HG03139 (cell line): ENCODE measurements at regions not wholly inside any gene's neighbourhood (a gene's known extent, or its start where the extent isn't known, plus 50 kb on each side); places are given as distances from the start of the nearest gene placed in this dataset.
"Not testable (repeated sequence)": the region's sequence is repeated elsewhere in the genome, so short reads cannot be mapped to it uniquely, and the experiment has no call there.

Experiments used
- ATAC-seq: cut with Tn5 transposase; IDR thresholded peaks from one replicate; pipeline ENCODE4 v1.9.1; 2021; ENCODE audit not compliant: unreplicated experiment

GRCh38 chr9:6160579-6160978 lies 55.0 kb upstream of the IL33 start:
- ATAC-seq: no peak

DNA sequence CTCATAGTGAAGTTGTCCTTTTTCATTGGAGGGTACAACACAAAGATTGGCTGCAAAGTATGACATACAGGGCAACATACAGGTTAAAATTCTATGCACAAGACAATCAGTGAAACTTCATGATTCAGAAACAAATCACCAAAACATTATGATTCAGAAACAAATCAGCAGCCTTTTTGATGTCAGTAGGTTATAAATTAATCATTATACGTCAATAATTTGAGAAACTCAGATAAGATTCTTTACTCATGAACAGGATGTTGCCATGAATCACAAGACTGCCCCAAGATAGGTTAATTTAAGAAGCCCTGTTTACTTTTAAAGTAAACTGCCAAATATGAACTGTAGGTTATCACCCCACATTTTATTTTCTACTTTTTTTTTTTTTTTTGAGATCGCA lies 62.2 kb upstream of the IL33 start:
- no peak for ATAC-seq

- no peak for ATAC-seq
Measured at GRCh38 chr9:6152788-6153187, 62.8 kb upstream of the IL33 start.

DNA sequence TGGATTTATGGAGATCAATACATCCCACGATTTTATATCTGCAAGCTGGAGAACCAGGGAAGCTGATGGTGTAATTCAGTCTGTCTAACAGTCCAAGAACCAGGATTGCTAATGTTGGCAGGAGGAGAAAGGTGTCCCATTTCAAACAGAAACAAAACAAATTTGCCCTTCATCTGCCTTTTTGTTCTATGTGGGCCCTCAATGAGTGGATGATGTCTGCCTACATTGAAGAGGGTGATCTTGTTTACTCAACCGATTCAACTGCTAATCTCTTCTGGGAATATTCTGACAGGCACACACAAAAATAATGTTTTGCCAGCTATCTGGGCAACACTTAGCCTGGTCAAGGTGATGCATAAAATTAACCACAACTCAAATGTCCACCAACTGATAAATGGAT lies 65.1 kb upstream of the IL33 start:
- no peak for ATAC-seq

DNA sequence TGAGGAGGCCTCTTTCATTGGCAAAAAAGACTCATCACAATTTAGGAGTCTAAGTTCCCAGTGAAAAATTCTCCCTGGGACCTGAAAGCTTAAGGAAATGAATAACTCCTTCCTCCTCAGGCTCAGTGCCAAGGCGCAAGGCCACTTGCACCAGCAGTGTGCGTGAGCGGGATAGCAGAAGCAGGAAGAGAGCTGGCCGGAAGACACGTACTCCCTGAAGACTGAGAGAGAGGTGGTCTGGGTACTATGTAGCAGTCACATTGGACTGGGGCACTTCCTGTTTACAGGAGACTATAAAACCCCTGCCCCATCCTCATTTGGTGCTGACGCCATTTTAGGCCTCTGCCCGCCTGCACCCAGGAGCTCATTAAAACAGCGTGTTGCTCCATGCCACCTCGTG lies 66.3 kb upstream of the IL33 start:
- ATAC-seq: no peak

- no peak for ATAC-seq
Measured at GRCh38 chr9:6147846-6148245, 67.8 kb upstream of the IL33 start.

DNA sequence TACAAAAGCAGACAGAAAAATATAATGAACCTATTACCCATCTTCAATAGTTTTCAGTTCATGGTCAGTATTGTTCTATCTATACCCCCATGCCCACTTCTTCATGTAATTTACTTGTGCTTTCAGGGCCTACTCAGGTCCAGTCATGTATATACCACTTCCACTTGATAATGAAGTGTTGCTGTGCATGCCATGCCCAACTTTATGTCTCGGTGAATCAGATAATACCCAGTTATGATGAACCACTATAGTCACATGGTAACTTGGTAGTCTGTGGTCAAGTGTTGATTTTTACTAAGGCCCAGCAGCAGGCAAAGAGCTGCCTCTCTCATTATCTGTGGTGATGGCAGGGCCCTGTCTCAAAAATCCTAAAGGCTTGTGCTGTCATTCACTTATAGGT lies 70.7 kb upstream of the IL33 start:
- no peak for ATAC-seq

GRCh38 chr9:6142799-6143454 lies 72.7 kb upstream of the IL33 start:
- ATAC-seq: no peak

- ATAC-seq: not testable (repeated sequence)
Measured at GRCh38 chr9:6135780-6136179, 79.8 kb upstream of the IL33 start.

DNA sequence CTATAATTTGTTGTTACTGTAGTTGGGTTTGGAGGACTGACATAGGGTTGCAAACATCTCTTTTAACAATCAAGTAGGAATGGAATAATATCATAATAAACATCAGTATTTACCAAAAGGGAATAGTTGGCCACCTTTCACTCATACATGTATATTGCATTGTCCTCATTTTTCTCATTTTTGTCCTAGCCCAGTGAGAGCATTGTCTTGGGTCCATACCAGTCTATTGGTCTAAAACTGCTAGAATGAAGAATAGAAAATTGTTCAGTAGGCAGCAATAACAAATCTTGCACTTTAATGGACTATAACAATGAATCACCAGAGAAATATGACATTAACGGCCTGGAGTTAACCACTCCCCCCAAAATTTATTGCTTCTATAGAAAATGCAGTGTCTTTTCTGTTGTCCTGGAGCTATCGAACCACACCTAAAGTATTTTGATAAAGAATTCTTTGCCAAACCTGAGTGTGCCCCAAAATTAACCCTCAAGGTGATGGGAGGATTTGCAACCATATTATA lies 80.9 kb upstream of the IL33 start:
- no peak for ATAC-seq

DNA sequence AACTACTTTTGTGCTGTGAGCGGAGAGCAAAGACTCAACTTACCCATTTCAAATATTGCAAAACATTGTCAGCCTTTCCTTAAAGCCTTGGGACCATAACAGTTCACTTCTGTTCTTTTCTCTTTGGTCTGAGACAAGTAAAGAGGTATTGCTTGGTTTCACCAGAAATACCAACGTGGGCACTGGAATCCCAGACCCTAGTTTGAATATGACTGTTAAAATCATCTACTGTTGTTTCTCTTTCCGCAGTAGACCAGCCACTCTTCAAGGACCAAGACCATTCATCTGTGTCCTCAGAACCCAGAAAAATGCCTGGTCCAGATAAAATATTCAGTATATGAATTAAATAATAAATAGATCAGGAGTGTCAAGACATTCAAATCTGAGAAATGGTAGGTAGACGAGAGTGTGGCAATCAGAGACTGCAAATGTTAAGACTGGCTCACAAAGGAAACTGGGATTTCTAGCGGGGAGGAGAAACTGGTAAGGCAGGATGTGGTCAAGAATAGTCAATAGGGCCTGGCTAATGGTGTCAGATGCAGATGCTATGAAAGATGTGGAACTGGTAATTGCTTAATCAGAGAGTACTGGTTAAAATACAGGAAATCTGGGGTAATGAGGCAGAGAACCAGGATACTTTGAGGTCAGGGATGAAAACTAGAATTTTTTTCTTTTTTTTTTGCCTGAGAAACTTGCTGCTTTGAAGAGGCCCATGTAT lies 82.1 kb upstream of the IL33 start:
- peak; percentile 82 for ATAC-seq

- ATAC-seq: no peak
Measured at GRCh38 chr9:6132650-6133049, 83.0 kb upstream of the IL33 start.

- no peak for ATAC-seq
Measured at GRCh38 chr9:6128030-6128429, 87.6 kb upstream of the IL33 start.

- ATAC-seq: no peak
Measured at GRCh38 chr9:6126377-6126776, 89.2 kb upstream of the IL33 start.

DNA sequence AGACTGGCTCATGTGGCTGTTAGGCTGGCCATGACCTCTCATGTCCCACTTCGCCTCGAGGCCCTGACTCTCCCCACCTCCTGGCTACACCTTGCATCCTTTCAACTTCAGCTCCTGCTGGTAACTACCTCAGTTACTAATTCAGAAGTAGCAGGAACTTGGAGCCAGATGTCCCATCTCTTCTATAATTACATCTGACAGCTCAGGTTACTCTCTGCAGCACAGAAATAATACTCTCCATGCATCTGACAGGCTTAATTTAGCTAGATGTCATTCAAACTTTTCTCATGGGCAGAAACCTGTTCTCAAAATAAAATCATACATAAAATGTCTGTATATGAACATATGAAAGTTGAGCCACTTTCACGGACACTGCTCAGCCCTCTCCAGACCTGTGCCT lies 92.2 kb upstream of the IL33 start:
- no peak for ATAC-seq

- no peak for ATAC-seq
Measured at GRCh38 chr9:6121707-6122106, 93.9 kb upstream of the IL33 start.

- no peak for ATAC-seq
Measured at GRCh38 chr9:6114424-6114823, 99.0 kb upstream of the RANBP6 start.

DNA sequence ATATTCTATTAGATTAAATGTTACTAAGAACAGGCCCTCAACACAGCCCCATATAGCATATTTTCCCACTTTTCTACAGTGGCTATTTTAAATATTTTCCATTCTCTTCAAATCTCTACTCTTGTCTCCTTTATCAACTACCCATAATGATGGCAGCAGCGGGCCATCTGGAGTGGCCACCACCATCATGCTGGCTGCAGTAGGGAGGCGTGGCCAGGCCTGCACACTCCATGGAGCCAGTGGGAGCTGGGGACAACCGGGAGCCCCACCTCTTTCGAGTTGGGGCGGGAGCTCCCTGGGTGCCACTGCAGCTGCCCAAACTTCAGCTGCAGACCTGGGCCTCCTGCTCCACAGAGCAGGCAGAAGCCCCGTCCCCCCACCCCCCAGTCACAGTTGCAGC lies 98.4 kb upstream of the RANBP6 start:
- no peak for ATAC-seq

GRCh38 chr9:6113312-6113711 lies 97.9 kb upstream of the RANBP6 start:
- no peak for ATAC-seq

DNA sequence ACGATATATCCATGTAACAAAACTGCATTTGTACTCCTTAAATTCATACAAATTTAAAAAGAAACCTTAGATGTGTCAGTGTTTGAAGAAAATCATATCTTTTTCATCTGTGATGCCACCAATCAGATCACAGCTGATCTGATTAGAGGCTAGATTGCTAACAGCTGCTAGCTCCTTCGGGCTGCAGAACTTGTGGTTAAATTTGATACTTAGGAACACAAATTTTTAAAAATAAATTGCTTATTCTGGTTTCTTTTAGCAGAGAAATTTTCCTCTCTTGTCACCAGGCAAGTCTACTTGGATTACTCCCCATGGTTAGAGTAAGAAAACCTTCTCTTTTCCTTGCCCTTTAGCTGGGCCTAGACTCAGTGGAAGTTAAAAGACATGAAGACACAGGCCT lies 94.6 kb upstream of the RANBP6 start:
- ATAC-seq: no peak

DNA sequence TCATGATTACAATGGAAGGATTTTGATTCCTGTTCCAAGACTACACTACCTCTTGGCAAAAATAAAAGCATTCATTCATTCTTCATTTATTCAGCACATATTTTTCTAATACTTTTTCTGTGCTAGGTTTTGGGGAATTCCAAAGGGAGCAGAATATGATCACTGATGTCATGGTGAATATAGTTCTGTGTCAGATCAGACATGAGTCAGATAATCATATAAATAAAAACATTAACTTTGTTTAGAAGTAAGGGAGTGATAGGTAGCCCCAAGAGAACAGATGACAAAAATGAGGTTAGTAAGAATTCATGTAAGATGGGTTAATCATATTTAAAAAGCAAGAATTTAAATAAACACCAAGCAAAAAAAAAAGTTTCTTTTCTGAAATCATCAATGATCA lies 94.1 kb upstream of the RANBP6 start:
- no peak for ATAC-seq

DNA sequence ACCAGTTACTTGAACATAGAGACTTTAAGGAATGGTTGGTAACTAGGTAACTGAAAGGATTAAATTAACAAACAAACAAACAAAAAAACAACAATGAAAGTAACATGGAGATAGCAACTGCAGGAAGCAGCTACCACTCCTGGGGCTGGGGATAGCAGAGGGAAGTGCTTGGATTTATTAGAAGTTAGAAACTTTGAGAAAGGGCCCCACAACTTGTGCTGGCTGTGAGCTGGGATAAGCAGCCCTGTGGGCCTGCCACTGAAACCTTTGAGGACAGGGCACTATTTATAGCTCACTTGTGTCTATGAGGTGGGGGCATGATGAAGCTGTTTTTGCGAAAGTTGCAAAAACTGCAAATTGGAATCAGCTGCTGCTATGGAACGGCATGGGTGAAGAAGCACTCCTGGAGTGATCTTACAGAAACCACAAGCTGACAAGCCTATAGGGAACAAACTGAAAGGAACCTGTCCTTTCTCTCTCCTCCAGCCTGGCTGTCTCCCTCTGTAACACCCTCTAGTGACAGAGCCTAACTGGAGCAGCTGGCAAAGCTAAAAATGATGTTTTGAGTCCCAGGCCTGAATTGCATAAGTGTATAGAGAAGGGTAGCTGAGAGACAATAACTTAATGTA lies 91.4 kb upstream of the RANBP6 start:
- peak; percentile 90 for ATAC-seq
